NCI-H510A (cell line): ENCODE measurements at regions not wholly inside any gene's neighbourhood (a gene's known extent, or its start where the extent isn't known, plus 50 kb on each side); places are given as distances from the start of the nearest gene placed in this dataset.
"Not testable (repeated sequence)": the region's sequence is repeated elsewhere in the genome, so short reads cannot be mapped to it uniquely, and the experiment has no call there.

ENCODE experiments used
- DNase-seq: peaks from one replicate; lab custom pipeline; 2025; lab: John Stamatoyannopoulos, UW

GRCh38 chr7:80082213-80082612, 52.4 kb upstream of the GNAI1 start:
- DNase-seq = no peak

GRCh38 chr7:80078886-80079285, 55.7 kb upstream of the GNAI1 start:
- DNase-seq = no peak

- DNase-seq = no peak
Observed at GRCh38 chr7:80078159-80078731, 56.4 kb upstream of the GNAI1 start.

- DNase-seq = no peak
Observed at GRCh38 chr7:80070391-80070790, 64.2 kb upstream of the GNAI1 start.

- no peak for DNase-seq
Observed at GRCh38 chr7:80066639-80067038, 68.0 kb upstream of the GNAI1 start.

- no peak for DNase-seq
Observed at GRCh38 chr7:80063834-80064233, 70.8 kb upstream of the GNAI1 start.

- no peak for DNase-seq
Observed at GRCh38 chr7:80060218-80060806, 74.3 kb upstream of the GNAI1 start.

GRCh38 chr7:80057488-80057887, 77.1 kb upstream of the GNAI1 start:
- DNase-seq = no peak

- DNase-seq = no peak
Observed at GRCh38 chr7:80054356-80054755, 80.3 kb upstream of the GNAI1 start.

- peak; percentile 63 for DNase-seq
Observed at GRCh38 chr7:80053124-80053523, 81.5 kb upstream of the GNAI1 start.

GRCh38 chr7:80047856-80048459, 86.7 kb upstream of the GNAI1 start:
- no peak for DNase-seq

- no peak for DNase-seq
Observed at GRCh38 chr7:80047032-80047431, 87.6 kb upstream of the GNAI1 start.

GRCh38 chr7:80044796-80045195, 89.8 kb upstream of the GNAI1 start:
- DNase-seq = no peak

GRCh38 chr7:80040752-80041151, 93.9 kb upstream of the GNAI1 start:
- DNase-seq = no peak

GRCh38 chr7:80040335-80040734, 94.3 kb upstream of the GNAI1 start:
- no peak for DNase-seq

- DNase-seq = no peak
Observed at GRCh38 chr7:80039251-80039884, 95.3 kb upstream of the GNAI1 start.

- no peak for DNase-seq
Observed at GRCh38 chr7:80037689-80038088, 96.9 kb upstream of the GNAI1 start.

GRCh38 chr7:80036107-80036506, 98.5 kb upstream of the GNAI1 start:
- DNase-seq = no peak

GRCh38 chr7:80028717-80029116, 105.9 kb upstream of the GNAI1 start:
- DNase-seq = no peak

- no peak for DNase-seq
Observed at GRCh38 chr7:80027611-80028173, 106.9 kb upstream of the GNAI1 start.

GRCh38 chr7:80026766-80027165, 107.9 kb upstream of the GNAI1 start:
- no peak for DNase-seq

- not testable (repeated sequence) for DNase-seq
Observed at GRCh38 chr7:80020277-80020676, 114.4 kb upstream of the GNAI1 start.

- DNase-seq = not testable (repeated sequence)
Observed at GRCh38 chr7:80019809-80020207, 114.8 kb upstream of the GNAI1 start.
